ENCODE measurements at regions not wholly inside any gene's neighbourhood (a gene's known extent, or its start where the extent isn't known, plus 50 kb on each side); places are given as distances from the start of the nearest gene placed in this dataset.

DNA sequence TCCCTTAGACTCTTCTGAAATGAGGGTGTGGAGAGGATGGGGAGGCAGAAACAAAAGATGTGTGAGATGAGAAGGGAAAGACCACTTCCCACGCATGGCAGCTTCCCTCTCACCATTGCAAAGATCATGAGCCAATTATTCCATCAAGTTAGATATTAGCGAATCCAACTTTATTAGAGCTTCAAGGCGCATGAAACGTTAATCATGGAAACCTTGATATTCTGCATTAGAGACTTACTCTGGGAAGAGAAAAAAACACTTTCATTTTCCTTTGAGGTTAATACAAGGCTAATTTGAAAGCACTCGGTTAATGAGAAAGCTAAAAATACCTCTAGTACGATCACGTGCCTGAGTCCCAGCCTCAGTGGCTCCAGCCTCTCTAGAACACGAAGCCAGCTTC, 220.6 kb upstream of the RPL38 start:
- Histone ChIP-seq H3K36me3 (ENCODE audit: insufficient read depth in 1 of 2, low read depth in 1 of 2) (no peaks in the 10 kb centered on the region), H3K4me3 (no peak overlapping the region), H3K9me3 (no peaks in the 10 kb centered on the region), H3K27ac (no peak overlapping the region), H3K4me1 (no peaks in the 10 kb centered on the region), H3K27me3 (ENCODE audit: insufficient read depth in 3 of 3, low read length in 2 of 3) (peaks cover 0 to 4% (median 0%) of the 10 kb centered on the region in 3 donors)
- WGBS, 3 donors, result 62 to 75% (median 69%) methylated on average over 8 of the region's 8 CpGs
- intact Hi-C loops (cut with DNase I), result no loop called here
- DNase-seq (no peak), ATAC-seq (no peak)
- TF ChIP-seq, protein P1, sequence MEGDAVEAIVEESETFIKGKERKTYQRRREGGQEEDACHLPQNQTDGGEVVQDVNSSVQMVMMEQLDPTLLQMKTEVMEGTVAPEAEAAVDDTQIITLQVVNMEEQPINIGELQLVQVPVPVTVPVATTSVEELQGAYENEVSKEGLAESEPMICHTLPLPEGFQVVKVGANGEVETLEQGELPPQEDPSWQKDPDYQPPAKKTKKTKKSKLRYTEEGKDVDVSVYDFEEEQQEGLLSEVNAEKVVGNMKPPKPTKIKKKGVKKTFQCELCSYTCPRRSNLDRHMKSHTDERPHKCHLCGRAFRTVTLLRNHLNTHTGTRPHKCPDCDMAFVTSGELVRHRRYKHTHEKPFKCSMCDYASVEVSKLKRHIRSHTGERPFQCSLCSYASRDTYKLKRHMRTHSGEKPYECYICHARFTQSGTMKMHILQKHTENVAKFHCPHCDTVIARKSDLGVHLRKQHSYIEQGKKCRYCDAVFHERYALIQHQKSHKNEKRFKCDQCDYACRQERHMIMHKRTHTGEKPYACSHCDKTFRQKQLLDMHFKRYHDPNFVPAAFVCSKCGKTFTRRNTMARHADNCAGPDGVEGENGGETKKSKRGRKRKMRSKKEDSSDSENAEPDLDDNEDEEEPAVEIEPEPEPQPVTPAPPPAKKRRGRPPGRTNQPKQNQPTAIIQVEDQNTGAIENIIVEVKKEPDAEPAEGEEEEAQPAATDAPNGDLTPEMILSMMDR (IDR thresholded peaks at IDR 0.05), result no peak

DNA sequence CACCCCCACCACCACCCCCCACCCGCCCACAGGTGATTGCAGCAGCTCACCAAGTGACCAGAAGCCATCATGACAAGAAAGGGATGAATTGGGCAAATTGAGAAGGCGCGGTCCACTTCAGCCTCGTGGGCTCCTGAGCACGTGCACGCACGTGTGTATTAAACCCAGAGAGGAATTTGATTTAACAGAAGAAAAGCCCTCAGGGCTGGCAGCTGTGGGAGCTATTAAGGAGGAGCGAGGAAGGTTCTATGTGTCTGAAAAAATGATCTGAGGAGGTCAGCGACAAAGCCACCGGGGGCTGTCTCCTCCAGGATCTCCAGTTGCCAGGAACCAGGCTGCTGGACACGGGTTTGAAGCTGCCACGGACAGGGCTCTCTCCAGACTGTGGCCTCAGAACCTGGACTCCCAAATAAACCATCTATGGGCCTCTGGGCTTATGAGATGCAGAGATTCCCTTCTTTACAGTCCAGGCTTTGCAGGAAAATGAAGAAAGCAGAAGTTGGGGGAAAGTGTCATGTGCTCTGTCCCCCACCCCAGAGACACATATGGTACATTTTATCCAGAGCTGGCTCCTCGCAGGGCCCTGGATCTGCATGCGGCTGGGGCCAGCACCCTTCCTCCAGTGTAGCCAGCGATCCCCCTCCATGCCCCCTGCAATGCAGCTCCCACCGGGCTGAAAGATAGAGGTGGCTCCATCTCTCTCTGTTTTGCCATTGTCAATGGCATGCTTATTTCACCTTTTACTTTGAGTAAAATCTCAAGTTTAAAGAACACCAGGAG, 219.7 kb upstream of the RPL38 start:
- H3K9me3 ChIP-seq, result no peaks in the 10 kb centered on the region
- intact Hi-C loops (cut with DNase I), result no loop called here
- no peak overlapping the region for H3K27ac ChIP-seq
- no peaks in the 10 kb centered on the region for H3K4me1 ChIP-seq
- 59 to 63% (median 61%) methylated on average over 16 of the region's 16 CpGs for WGBS, 3 donors
- DNase-seq (no peak), ATAC-seq (no peak)
- H3K36me3 ChIP-seq (ENCODE audit: insufficient read depth in 1 of 2, low read depth in 1 of 2), result no peaks in the 10 kb centered on the region
- peaks cover 0 to under 1% (median 0%) of the 10 kb centered on the region in 3 donors for H3K27me3 ChIP-seq (ENCODE audit: insufficient read depth in 3 of 3, low read length in 2 of 3)
- no peak overlapping the region for H3K4me3 ChIP-seq
- TF ChIP-seq, protein P1 (IDR thresholded peaks at IDR 0.05), result no peak

DNA sequence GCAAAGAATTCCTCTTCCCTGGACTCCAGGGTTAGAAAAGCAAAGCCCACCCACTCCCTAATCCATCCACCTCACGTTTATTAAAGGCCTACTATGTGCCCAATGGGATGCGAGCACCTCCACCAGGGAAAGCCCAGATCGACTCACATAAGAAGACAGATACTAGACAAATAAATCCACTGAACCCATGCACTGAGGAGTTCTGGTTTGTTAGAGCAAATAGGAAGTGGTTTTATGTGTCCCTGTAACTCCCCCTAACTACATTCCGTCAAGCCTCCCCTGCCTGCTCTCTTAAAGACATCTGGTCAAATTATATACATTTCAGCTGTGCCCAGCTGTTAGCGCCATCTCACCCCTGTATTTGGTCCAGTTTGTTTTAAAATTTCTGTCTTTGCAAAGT, 218.5 kb upstream of the RPL38 start:
- intact Hi-C loops (cut with DNase I), result no loop called here
- Histone ChIP-seq H3K27ac (no peak overlapping the region), H3K4me3 (no peak overlapping the region), H3K36me3 (ENCODE audit: insufficient read depth in 1 of 2, low read depth in 1 of 2) (no peaks in the 10 kb centered on the region), H3K27me3 (ENCODE audit: insufficient read depth in 3 of 3, low read length in 2 of 3) (no peaks in the 10 kb centered on the region), H3K4me1 (no peaks in the 10 kb centered on the region), H3K9me3 (no peaks in the 10 kb centered on the region)
- 30 to 41% (median 40%) methylated on average over 5 of the region's 5 CpGs for WGBS, 3 donors
- TF ChIP-seq, protein P1 (IDR thresholded peaks at IDR 0.05), result no peak
- no peak for ATAC-seq
- DNase-seq, result no peak

DNA sequence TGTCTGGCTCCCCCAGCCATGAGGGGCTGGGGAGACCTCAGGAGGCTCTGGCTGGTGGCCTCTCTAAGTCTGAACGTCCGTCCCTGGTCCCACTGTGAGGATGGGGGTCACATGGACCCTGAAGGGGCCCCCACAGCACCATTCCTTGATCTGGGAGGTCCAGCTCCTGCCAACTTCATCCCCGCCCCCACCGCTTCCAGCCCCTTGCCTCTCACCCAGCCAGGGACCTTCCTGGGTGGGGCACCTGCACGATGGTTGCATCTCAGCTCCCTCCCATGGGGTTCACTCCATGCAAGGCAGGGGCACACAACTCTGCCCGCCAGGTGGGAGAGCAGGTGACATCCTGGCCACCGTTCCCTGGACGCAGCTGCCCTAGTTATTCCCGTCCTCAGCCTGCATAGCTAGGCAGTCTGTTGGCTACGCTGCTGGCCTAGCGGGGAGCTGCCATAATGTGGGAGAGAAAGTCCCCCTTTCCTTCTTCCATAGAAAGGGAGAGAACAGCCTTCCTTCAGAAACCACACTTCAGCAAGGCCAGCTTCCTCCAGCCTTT, 217.9 kb upstream of the RPL38 start:
- WGBS, 3 donors, result 60 to 73% (median 66%) methylated on average over 11 of the region's 11 CpGs
- Histone ChIP-seq H3K9me3 (no peaks in the 10 kb centered on the region), H3K4me1 (no peaks in the 10 kb centered on the region), H3K27me3 (ENCODE audit: insufficient read depth in 3 of 3, low read length in 2 of 3) (peaks cover 0 to 4% (median 0%) of the 10 kb centered on the region in 3 donors), H3K4me3 (no peak overlapping the region), H3K27ac (no peak overlapping the region), H3K36me3 (ENCODE audit: insufficient read depth in 1 of 2, low read depth in 1 of 2) (no peaks in the 10 kb centered on the region)
- TF ChIP-seq, protein P1 (IDR thresholded peaks at IDR 0.05), result no peak
- ATAC-seq (no peak), DNase-seq (no peak)
- intact Hi-C loops (cut with DNase I), result no loop called here

Measured in psoas muscle (tissue), 7 donors.